ENCODE measurements at regions not wholly inside any gene's neighbourhood (a gene's known extent, or its start where the extent isn't known, plus 50 kb on each side); places are given as distances from the start of the nearest gene placed in this dataset.

GRCh38 chr15:96054621-96055020 lies 275.9 kb upstream of the NR2F2 start:
- DNase-seq (ENCODE audit: low read depth in 1 of 2, low spot score in 2 of 2) (no peak), FAIRE-seq (no peak)
- ChIA-PET POLR2A (ENCODE audit: partially characterized antibody) (no interaction called here), CTCF (ENCODE audit: partially characterized antibody) (interaction anchor here (0.8 to 1.6 kb wide), 4 partner anchors 16 to 292 kb away, joined by 3 to 4 read pairs (median 4); no protein-coding TSS in a partner anchor)
- Histone ChIP-seq H3K79me2 (ENCODE audit: control insufficient read depth in 1 of 2, insufficient read depth in 2 of 2, low read length in 2 of 2) (no peaks in the 10 kb centered on the region), H3K4ac (replicated peaks; ENCODE audit: insufficient read length, low read depth, low read length) (no peak overlapping the region), H2BK120ac (replicated peaks; ENCODE audit: low read depth, low read length) (no peak overlapping the region), H3K27me3 (replicated peaks in 1 of 4; ENCODE audit: control insufficient read depth in 3 of 4, extremely low read depth in 1 of 4, insufficient read depth in 3 of 4, low read length in 3 of 4) (peaks cover 28 to 66% (median 51%) of the 10 kb centered on the region in 4 experiments), H3K23me2 (ENCODE audit: low read depth, low read length) (peaks cover 8% of the 10 kb centered on the region; the same call in 1 of the 2 replicates), H3K9ac (replicated peaks in 1 of 4; ENCODE audit: extremely low read depth in 1 of 4, low read depth in 3 of 4, low read length in 3 of 4) (no peak overlapping the region), H3K9me3 (ENCODE audit: insufficient read depth in 2 of 2, low read depth in 1 of 2, low read length in 1 of 2) (no peaks in the 10 kb centered on the region), H2AK5ac (ENCODE audit: low read depth, low read length) (no peak overlapping the region), H2BK5ac (ENCODE audit: low read depth, low read length) (no peak overlapping the region), H3K4me1 (replicated peaks in 1 of 4; ENCODE audit: control insufficient read depth in 3 of 4, insufficient read depth in 4 of 4, low read length in 3 of 4) (peaks cover 0 to 8% (median 6%) of the 10 kb centered on the region in 4 experiments; a peak in 4 of 7 replicates), H4K20me1 (replicated peaks in 1 of 2; ENCODE audit: control insufficient read depth in 1 of 2, insufficient read depth in 2 of 2, low read length in 2 of 2) (peaks cover 0 to 2% of the 10 kb centered on the region in 2 experiments), H4K8ac (ENCODE audit: extremely low read depth, insufficient read depth, low read length) (no peak overlapping the region), H2BK15ac (ENCODE audit: low read length) (no peak overlapping the region), H2BK20ac (ENCODE audit: low read length) (no peak overlapping the region), H3K23ac (ENCODE audit: insufficient read length) (no peak overlapping the region), H4K91ac (replicated peaks; ENCODE audit: insufficient read length, low read length) (no peak overlapping the region), H2AFZ (ENCODE audit: low read length) (no peak overlapping the region), H3K56ac (replicated peaks; ENCODE audit: insufficient read length, low read depth, low read length) (no peak overlapping the region), H3K36me3 (ENCODE audit: control insufficient read depth in 2 of 4, insufficient read depth in 4 of 4, low read length in 3 of 4) (0 out of 8 replicates have a peak, but pooled peaks cover 0 to 2% (median 0%) of the 10 kb centered on the region in 4 experiments), H3K18ac (ENCODE audit: extremely low read depth, low read length) (no peak overlapping the region), H3K4me2 (ENCODE audit: insufficient read depth in 1 of 2, low read depth in 2 of 2, low read length in 2 of 2) (no peak overlapping the region), H3K79me1 (ENCODE audit: low read depth, low read length) (no peaks in the 10 kb centered on the region), H3K27ac (ENCODE audit: low read depth, low read length) (no peak overlapping the region), H2BK12ac (ENCODE audit: low read depth, low read length) (no peak overlapping the region), H4K5ac (ENCODE audit: insufficient read length, low read depth, low read length) (no peak overlapping the region), H3K14ac (ENCODE audit: insufficient read length) (no peak overlapping the region), H3K4me3 (ENCODE audit: extremely low read depth in 1 of 4, insufficient read depth in 2 of 4, low read depth in 3 of 4, low read length in 4 of 4) (no peak overlapping the region)
- 72% methylated on average over 6 of the region's 6 CpGs; no CpG with 5 or more reads in 1 of the 2 experiments for whole genome bisulfite sequencing, 2 experiments (ENCODE audit: extremely low coverage in 1 of 2, insufficient coverage in 1 of 2, insufficient read length in 1 of 2, insufficient replicate concordance in 2 of 2, low coverage in 1 of 2, low lambda C conversion rate in 2 of 2, missing lambda C conversion rate in 1 of 2)
- no peak for TF ChIP-seq BRCA1 (IDR thresholded peaks at IDR 0.05; ENCODE audit: low read depth, low read length)
- TF ChIP-seq ATF3 (IDR thresholded peaks at IDR 0.05; ENCODE audit: insufficient read depth, low read depth, low read length) = no peak
- no peak for TF ChIP-seq GABPA (IDR thresholded peaks at IDR 0.05; ENCODE audit: borderline replicate concordance, insufficient read depth, low read length)
- no peak for TF ChIP-seq RAD21 (IDR thresholded peaks at IDR 0.05 in 1 of 2, conservative IDR thresholded peaks at IDR 0.05 in 1 of 2; ENCODE audit: low read depth in 2 of 2, low read length in 2 of 2)
- no peak for TF ChIP-seq TEAD4 (IDR thresholded peaks at IDR 0.05; ENCODE audit: low read depth, low read length)
- TF ChIP-seq SIN3A (conservative IDR thresholded peaks at IDR 0.05 in 1 of 2, IDR thresholded peaks at IDR 0.05 in 1 of 2; ENCODE audit: low read depth in 1 of 2, low read length in 2 of 2) = no peak
- no peak for TF ChIP-seq SAP30 (IDR thresholded peaks at IDR 0.05; ENCODE audit: insufficient read depth, insufficient replicate concordance, low read length)
- TF ChIP-seq RXRA (IDR thresholded peaks at IDR 0.05; ENCODE audit: insufficient read depth, low read depth, low read length) = no peak
- TF ChIP-seq BCL11A (IDR thresholded peaks at IDR 0.05; ENCODE audit: low read depth in 2 of 2, low read length in 2 of 2) = no peak

Data from H1 (cell line).